ENCODE measurements at regions not wholly inside any gene's neighbourhood (a gene's known extent, or its start where the extent isn't known, plus 50 kb on each side); places are given as distances from the start of the nearest gene placed in this dataset.

GRCh38 chr10:45179691-45180090 lies 135.7 kb downstream of the OR13A1 start:
- Histone ChIP-seq H2AFZ (ENCODE audit: low read length) (no peak overlapping the region), H3K4me3 (ENCODE audit: insufficient read depth, low read length) (no peak overlapping the region), H3K4me2 (ENCODE audit: insufficient read depth, low read length) (no peak overlapping the region), H3K36me3 (ENCODE audit: insufficient read depth, low read length) (no peaks in the 10 kb centered on the region), H3K27me3 (ENCODE audit: insufficient read depth, low read length) (no peaks in the 10 kb centered on the region), H3K27ac (ENCODE audit: low read depth, low read length) (no peak overlapping the region), H3K9me3 (ENCODE audit: low read depth, low read length) (no peaks in the 10 kb centered on the region), H4K20me1 (ENCODE audit: insufficient read depth, low read length) (no peaks in the 10 kb centered on the region), H3K79me2 (ENCODE audit: insufficient read depth, low read length) (no peaks in the 10 kb centered on the region), H3K4me1 (ENCODE audit: insufficient read depth, low read length) (no peaks in the 10 kb centered on the region)
- no peak for DNase-seq (ENCODE audit: insufficient read length, low spot score, missing footprints)
- no peak for TF ChIP-seq CTCF (IDR thresholded peaks at IDR 0.05; ENCODE audit: extremely low read depth, low read depth, low read length)

GRCh38 chr10:45180507-45180906 lies 134.9 kb downstream of the OR13A1 start:
- H4K20me1 ChIP-seq (ENCODE audit: insufficient read depth, low read length): no peaks in the 10 kb centered on the region
- H3K36me3 ChIP-seq (ENCODE audit: insufficient read depth, low read length): no peaks in the 10 kb centered on the region
- DNase-seq (ENCODE audit: insufficient read length, low spot score, missing footprints): no peak
- H3K4me3 ChIP-seq (ENCODE audit: insufficient read depth, low read length): no peak overlapping the region
- no peaks in the 10 kb centered on the region for H3K4me1 ChIP-seq (ENCODE audit: insufficient read depth, low read length)
- TF ChIP-seq CTCF (IDR thresholded peaks at IDR 0.05; ENCODE audit: extremely low read depth, low read depth, low read length): no peak
- H3K27ac ChIP-seq (ENCODE audit: low read depth, low read length): no peak overlapping the region
- H3K9me3 ChIP-seq (ENCODE audit: low read depth, low read length): no peaks in the 10 kb centered on the region
- no peaks in the 10 kb centered on the region for H3K79me2 ChIP-seq (ENCODE audit: insufficient read depth, low read length)
- no peaks in the 10 kb centered on the region for H3K27me3 ChIP-seq (ENCODE audit: insufficient read depth, low read length)
- H2AFZ ChIP-seq (ENCODE audit: low read length): no peak overlapping the region
- no peak overlapping the region for H3K4me2 ChIP-seq (ENCODE audit: insufficient read depth, low read length)

- Histone ChIP-seq H3K79me2 (ENCODE audit: insufficient read depth, low read length) (no peaks in the 10 kb centered on the region), H3K4me1 (ENCODE audit: insufficient read depth, low read length) (no peaks in the 10 kb centered on the region), H3K9me3 (ENCODE audit: low read depth, low read length) (no peaks in the 10 kb centered on the region), H3K27me3 (ENCODE audit: insufficient read depth, low read length) (no peaks in the 10 kb centered on the region), H3K4me3 (ENCODE audit: insufficient read depth, low read length) (no peak overlapping the region), H3K27ac (ENCODE audit: low read depth, low read length) (no peak overlapping the region), H3K36me3 (ENCODE audit: insufficient read depth, low read length) (no peaks in the 10 kb centered on the region), H3K4me2 (ENCODE audit: insufficient read depth, low read length) (no peak overlapping the region), H4K20me1 (ENCODE audit: insufficient read depth, low read length) (no peaks in the 10 kb centered on the region), H2AFZ (ENCODE audit: low read length) (no peak overlapping the region)
- no peak for DNase-seq (ENCODE audit: insufficient read length, low spot score, missing footprints)
- no peak for TF ChIP-seq CTCF (IDR thresholded peaks at IDR 0.05; ENCODE audit: extremely low read depth, low read depth, low read length)
Measured at GRCh38 chr10:45180946-45181875, 134.2 kb downstream of the OR13A1 start.

- Histone ChIP-seq H3K27me3 (ENCODE audit: insufficient read depth, low read length) (no peaks in the 10 kb centered on the region), H3K36me3 (ENCODE audit: insufficient read depth, low read length) (no peaks in the 10 kb centered on the region), H3K4me2 (ENCODE audit: insufficient read depth, low read length) (no peak overlapping the region), H3K4me1 (ENCODE audit: insufficient read depth, low read length) (no peaks in the 10 kb centered on the region), H3K4me3 (ENCODE audit: insufficient read depth, low read length) (no peak overlapping the region), H3K79me2 (ENCODE audit: insufficient read depth, low read length) (no peaks in the 10 kb centered on the region), H3K27ac (ENCODE audit: low read depth, low read length) (no peak overlapping the region), H2AFZ (ENCODE audit: low read length) (no peak overlapping the region), H4K20me1 (ENCODE audit: insufficient read depth, low read length) (no peaks in the 10 kb centered on the region), H3K9me3 (ENCODE audit: low read depth, low read length) (no peaks in the 10 kb centered on the region)
- DNase-seq (ENCODE audit: insufficient read length, low spot score, missing footprints): no peak
- TF ChIP-seq CTCF (IDR thresholded peaks at IDR 0.05; ENCODE audit: extremely low read depth, low read depth, low read length): no peak
Measured at GRCh38 chr10:45183174-45183573, 132.2 kb downstream of the OR13A1 start.

Data from osteoblast (primary cell).